Caco-2 (cell line): ENCODE measurements at regions not wholly inside any gene's neighbourhood (a gene's known extent, or its start where the extent isn't known, plus 50 kb on each side); places are given as distances from the start of the nearest gene placed in this dataset.
"Not testable (repeated sequence)": the region's sequence is repeated elsewhere in the genome, so short reads cannot be mapped to it uniquely, and the experiment has no call there.

Experiments used
- BruUV-seq: library from RNA; stranded (reverse); fragments of 400-500 nt; replicated peaks from 2 replicates; lab custom pipeline; 2021; lab: Mats Ljungman, UMichigan
- CTCF ChIA-PET: fragments of 300-600 bp; sonication (Branson Sonifier 250); formaldehyde crosslinking; loops from one replicate; lab custom pipeline; 2022; ENCODE audit warnings: antibody characterized with exemption; lab: Charles Lee
- POLR2A ChIA-PET: fragments of 300-600 bp; sonication (Branson Sonifier 250); formaldehyde crosslinking; loops from one replicate; lab custom pipeline; 2022; ENCODE audit warnings: antibody characterized with exemption; lab: Charles Lee
- DNase-seq, 2 experiments: peaks; one replicate each; pipeline versions ENCODE4 v3.0.0 to v3.0.0-alpha.2; 2020 to 2022
- H3K27me3 ChIP-seq: replicated peaks from 2 replicates; pipeline ENCODE4 v1.6.0; 2011; ENCODE audit warnings: low read length; ENCODE audit not compliant: control insufficient read depth, insufficient read depth
- H3K36me3 ChIP-seq: 2 replicates; pipeline ENCODE4 v1.5.1; 2011; ENCODE audit warnings: low read length; ENCODE audit not compliant: control insufficient read depth, insufficient read depth
- H3K4me1 ChIP-seq: fragments of 250-450 bp; sonication (Bioruptor Pico); 2 replicates; pipeline ENCODE4 v1.5.1; 2020; ENCODE audit warnings: mild to moderate bottlenecking
- H3K4me3 ChIP-seq: 2 replicates; pipeline ENCODE4 v1.5.1; 2011; ENCODE audit warnings: low read depth, mild to moderate bottlenecking, control low read depth, low read length
- H3K9me3 ChIP-seq: fragments of 250-450 bp; sonication (Bioruptor Pico); 2 replicates; pipeline ENCODE4 v1.5.1; 2020; ENCODE audit warnings: mild to moderate bottlenecking, moderate library complexity
- H3K27ac Mint-ChIP-seq: one replicate; pipeline ENCODE4 v1.8.0; 2022; ENCODE audit warnings: mixed read lengths; ENCODE audit not compliant: unreplicated experiment
- H3K27me3 Mint-ChIP-seq: one replicate; pipeline ENCODE4 v1.8.0; 2022; ENCODE audit warnings: mixed read lengths; ENCODE audit not compliant: insufficient read depth, unreplicated experiment
- H3K36me3 Mint-ChIP-seq: one replicate; pipeline ENCODE4 v1.8.0; 2022; ENCODE audit warnings: mild to moderate bottlenecking, mixed read lengths; ENCODE audit not compliant: insufficient read depth, unreplicated experiment
- H3K4me1 Mint-ChIP-seq: one replicate; pipeline ENCODE4 v1.8.0; 2022; ENCODE audit warnings: low read depth, mixed read lengths; ENCODE audit not compliant: unreplicated experiment
- H3K4me3 Mint-ChIP-seq: one replicate; pipeline ENCODE4 v1.8.0; 2022; ENCODE audit warnings: mild to moderate bottlenecking, moderate library complexity, mixed read lengths; ENCODE audit not compliant: unreplicated experiment
- H3K9me3 Mint-ChIP-seq: one replicate; pipeline ENCODE4 v1.8.0; 2022; ENCODE audit warnings: mixed read lengths; ENCODE audit not compliant: unreplicated experiment
- CTCF ChIP-seq, 2 experiments: fragments of 200-600 bp in 1 of 2; IDR thresholded peaks; 1 replicate in 1 of 2; 2 replicates in 1 of 2; pipeline versions ENCODE4 v1.5.1 to v1.8.0; 2011 to 2022; ENCODE audit warnings: antibody characterized with exemption in 1 of 2, control low read depth in 1 of 2, inconsistent platforms in 1 of 2, low read depth in 1 of 2, low read length in 1 of 2, mild to moderate bottlenecking in 1 of 2, moderate library complexity in 1 of 2; ENCODE audit not compliant: insufficient read depth in 1 of 2, severe bottlenecking in 1 of 2, unreplicated experiment in 1 of 2
- intact Hi-C: fragments of 100-400 bp; cut with micrococcal nuclease; formaldehyde crosslinking; loops from one replicate; pipeline ENCODE4 v1.10.0; 2022; ENCODE audit not compliant: unreplicated experiment

- H3K27me3 Mint-ChIP-seq = no peaks in the 10 kb centered on the region
- BruUV-seq = no TSS peak
- H3K36me3 Mint-ChIP-seq = no peaks in the 10 kb centered on the region
- ChIA-PET POLR2A (no interaction called here), CTCF (no interaction called here)
- H3K4me1 Mint-ChIP-seq = peaks cover 6% of the 10 kb centered on the region
- peaks cover 13% of the 10 kb centered on the region; the same call in 1 of the 2 replicates for H3K9me3 ChIP-seq
- H3K36me3 ChIP-seq = no peaks in the 10 kb centered on the region
- H3K27me3 ChIP-seq = no peaks in the 10 kb centered on the region
- no peaks in the 10 kb centered on the region for H3K4me1 ChIP-seq
- DNase-seq = no peak
- no peak overlapping the region for H3K4me3 Mint-ChIP-seq
- H3K9me3 Mint-ChIP-seq = peaks cover 4% of the 10 kb centered on the region
- no peak overlapping the region for H3K4me3 ChIP-seq
- H3K27ac Mint-ChIP-seq = no peak overlapping the region
- no peak for TF ChIP-seq CTCF (IDR thresholded peaks at IDR 0.05; ENCODE audit: insufficient read depth in 1 of 2, low read depth in 1 of 2, low read length in 1 of 2, severe bottlenecking in 1 of 2, unreplicated experiment in 1 of 2)
- intact Hi-C loops = loop anchor here (5.0 kb wide), 1 partner anchor 98 kb away; no protein-coding TSS in a partner anchor
Observed at GRCh38 chr20:7174554-7174953, 407.1 kb downstream of the BMP2 start.

DNA sequence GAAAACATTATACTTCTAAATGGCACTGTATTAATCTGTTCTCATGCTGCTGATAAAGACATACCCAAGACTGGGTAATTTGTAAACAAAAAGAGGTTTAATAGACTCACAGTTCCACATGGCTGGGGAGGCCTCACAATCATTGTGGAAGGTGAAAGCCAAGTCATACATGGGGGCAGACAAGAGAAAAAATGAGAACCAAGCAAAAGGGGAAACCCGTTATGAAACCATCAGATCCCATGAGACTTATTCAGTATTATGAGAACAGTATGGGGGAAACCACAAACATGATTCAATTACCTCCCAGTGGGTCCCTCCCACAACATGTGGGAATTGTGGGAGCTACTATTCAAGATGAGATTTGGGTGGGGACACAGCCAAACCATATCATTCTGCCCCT, 408.3 kb downstream of the BMP2 start:
- BruUV-seq, H3K4me3 Mint-ChIP-seq, intact Hi-C loops, H3K4me3 ChIP-seq, H3K4me1 ChIP-seq, POLR2A ChIA-PET, H3K27me3 ChIP-seq, H3K4me1 Mint-ChIP-seq, H3K27me3 Mint-ChIP-seq, H3K36me3 Mint-ChIP-seq, H3K36me3 ChIP-seq, CTCF ChIA-PET, DNase-seq, H3K27ac Mint-ChIP-seq: not testable (repeated sequence)
- H3K9me3 ChIP-seq = peaks cover 13% of the 10 kb centered on the region; the same call in 1 of the 2 replicates
- H3K9me3 Mint-ChIP-seq = peaks cover 17% of the 10 kb centered on the region

GRCh38 chr20:7178004-7178403, 410.5 kb downstream of the BMP2 start:
- Mint-ChIP-seq H3K9me3 (peaks cover 29% of the 10 kb centered on the region), H3K4me1 (no peaks in the 10 kb centered on the region), H3K36me3 (no peaks in the 10 kb centered on the region), H3K27ac (no peak overlapping the region), H3K27me3 (no peaks in the 10 kb centered on the region), H3K4me3 (no peak overlapping the region)
- no peak for TF ChIP-seq CTCF (IDR thresholded peaks at IDR 0.05; ENCODE audit: insufficient read depth in 1 of 2, low read depth in 1 of 2, low read length in 1 of 2, severe bottlenecking in 1 of 2, unreplicated experiment in 1 of 2)
- CTCF ChIA-PET = no interaction called here
- Histone ChIP-seq H3K36me3 (no peaks in the 10 kb centered on the region), H3K4me3 (no peak overlapping the region), H3K27me3 (no peaks in the 10 kb centered on the region), H3K9me3 (peaks cover 13% of the 10 kb centered on the region; the same call in 1 of the 2 replicates), H3K4me1 (no peaks in the 10 kb centered on the region)
- POLR2A ChIA-PET = no interaction called here
- DNase-seq = no peak
- intact Hi-C loops = no loop called here
- BruUV-seq = no TSS peak
